Skeletal muscle cell (primary cell): ENCODE measurements at regions not wholly inside any gene's neighbourhood (a gene's known extent, or its start where the extent isn't known, plus 50 kb on each side); places are given as distances from the start of the nearest gene placed in this dataset.

ENCODE experiments used
- DNase-seq: peaks from one replicate; pipeline ENCODE4 v3.0.0-alpha.2; 2010; ENCODE audit warnings: low read depth
- H3K4me3 ChIP-seq: 2 replicates; pipeline ENCODE4 v1.5.1; 2011; ENCODE audit warnings: low read depth, mild to moderate bottlenecking, control low read depth, low read length, moderate library complexity

GRCh38 chr1:94608142-94608851 is 66.7 kb upstream of the F3 start:
- no peak for DNase-seq
- no peak overlapping the region for H3K4me3 ChIP-seq

GRCh38 chr1:94607398-94607797 is 65.8 kb upstream of the F3 start:
- H3K4me3 ChIP-seq, result no peak overlapping the region
- no peak for DNase-seq

GRCh38 chr1:94606471-94606870 is 64.9 kb upstream of the F3 start:
- no peak for DNase-seq
- H3K4me3 ChIP-seq, result no peak overlapping the region

- H3K4me3 ChIP-seq, result no peak overlapping the region
- DNase-seq, result no peak
These were observed 62.1 kb upstream of the F3 start for GRCh38 chr1:94603663-94604062.

GRCh38 chr1:94602802-94603625 is 61.5 kb upstream of the F3 start:
- no peak for DNase-seq
- no peak overlapping the region for H3K4me3 ChIP-seq

GRCh38 chr1:94602316-94602715 is 60.8 kb upstream of the F3 start:
- no peak overlapping the region for H3K4me3 ChIP-seq

GRCh38 chr1:94600556-94600955 is 59.0 kb upstream of the F3 start:
- H3K4me3 ChIP-seq, result no peak overlapping the region

More at GRCh38 chr1:94602316-94602715, 60.8 kb upstream of the F3 start:
- no peak for DNase-seq

GRCh38 chr1:94599095-94599813 is 57.7 kb upstream of the F3 start:
- DNase-seq, result no peak
- H3K4me3 ChIP-seq, result no peak overlapping the region

More at GRCh38 chr1:94600556-94600955, 59.0 kb upstream of the F3 start:
- no peak for DNase-seq

- no peak overlapping the region for H3K4me3 ChIP-seq
- no peak for DNase-seq
These were observed 56.1 kb upstream of the F3 start for GRCh38 chr1:94597701-94598100.

GRCh38 chr1:94596260-94596659 is 54.7 kb upstream of the F3 start:
- H3K4me3 ChIP-seq, result no peak overlapping the region
- no peak for DNase-seq

GRCh38 chr1:94595658-94596057 is 54.1 kb upstream of the F3 start:
- DNase-seq, result peak; percentile 78
- H3K4me3 ChIP-seq, result no peak overlapping the region

- DNase-seq, result no peak
- H3K4me3 ChIP-seq, result no peak overlapping the region
These were observed 52.1 kb upstream of the F3 start for GRCh38 chr1:94593611-94594010.

GRCh38 chr1:94592571-94592920 is 51.0 kb upstream of the F3 start:
- no peak for DNase-seq

GRCh38 chr1:94591823-94592570 is 50.4 kb upstream of the F3 start:
- H3K4me3 ChIP-seq, result no peak overlapping the region
- DNase-seq, result no peak

More at GRCh38 chr1:94592571-94592920, 51.0 kb upstream of the F3 start:
- no peak overlapping the region for H3K4me3 ChIP-seq
